Right lobe of liver (tissue), 4 donors: ENCODE measurements at regions not wholly inside any gene's neighbourhood (a gene's known extent, or its start where the extent isn't known, plus 50 kb on each side); places are given as distances from the start of the nearest gene placed in this dataset.

ENCODE experiments used
- CTCF ChIP-seq, 4 donors: fragments of 200-600 bp in 3 of 4; fragments of 450-650 bp in 1 of 4; IDR thresholded peaks; one replicate each; pipeline versions ENCODE4 v1.5.1 to v1.8.0; 2016 to 2022; ENCODE audit warnings: antibody characterized with exemption in 4 of 4, mild to moderate bottlenecking in 2 of 4
- POLR2A ChIP-seq: fragments of 450-650 bp; IDR thresholded peaks from one replicate; pipeline ENCODE4 v1.6.1; 2017; ENCODE audit warnings: antibody characterized with exemption, mild to moderate bottlenecking
- donor health status: DM: no; HTN: no; CAD: no.
- donor health status: DM: no; HTN: no; CAD: no.
- donor health status: DM: no; HTN: yes; CAD: no.

GRCh38 chr6:110552901-110553641, 76.7 kb upstream of the SLC22A16 start:
- TF ChIP-seq POLR2A (no peak), CTCF (IDR thresholded peaks at IDR 0.05) (no peak)
